ENCODE measurements at regions not wholly inside any gene's neighbourhood (a gene's known extent, or its start where the extent isn't known, plus 50 kb on each side); places are given as distances from the start of the nearest gene placed in this dataset.

GRCh38 chr1:219692981-219693380, 80.1 kb upstream of the ZC3H11B start:
- H3K4me3 ChIP-seq (replicated peaks in 1 of 2; ENCODE audit: low read depth in 1 of 2, low read length in 2 of 2), result no peak overlapping the region
- H3K9ac ChIP-seq (ENCODE audit: low read length), result no peak overlapping the region
- ChIA-PET CTCF (no interaction called here), POLR2A (no interaction called here), RAD21 (ENCODE audit: low non-redundant PET in 1 of 2, low total read pairs in 2 of 2, uncharacterized antibody in 2 of 2, unreplicated experiment in 2 of 2) (no interaction called here)
- no peaks in the 10 kb centered on the region for H3K4me1 ChIP-seq (ENCODE audit: control insufficient read depth in 1 of 2, insufficient read depth in 2 of 2, low read length in 2 of 2)
- no peaks in the 10 kb centered on the region for H4K20me1 ChIP-seq (ENCODE audit: insufficient read depth)
- intact Hi-C loops (cut with micrococcal nuclease), result no loop called here
- no peak overlapping the region for H3K4me2 ChIP-seq (ENCODE audit: low read length)
- no peak for ATAC-seq
- TF ChIP-seq EZH2phosphoT487 (IDR thresholded peaks at IDR 0.05; ENCODE audit: borderline replicate concordance), result no peak
- TF ChIP-seq RAD21 (IDR thresholded peaks at IDR 0.05; ENCODE audit: low read depth), result no peak
- TF ChIP-seq CTCF (IDR thresholded peaks at IDR 0.05 in 2 of 3, conservative IDR thresholded peaks at IDR 0.05 in 1 of 3; ENCODE audit: borderline replicate concordance in 1 of 3, insufficient read depth in 1 of 3, low read depth in 2 of 3, low read length in 2 of 3), result no peak
- TF ChIP-seq ATF3 (IDR thresholded peaks at IDR 0.05), result no peak
- no peak for TF ChIP-seq SRF (IDR thresholded peaks at IDR 0.05; ENCODE audit: low read depth)
- no peak overlapping the region for H3K27ac ChIP-seq (ENCODE audit: low read depth, low read length)
- H3K9me2 ChIP-seq (ENCODE audit: insufficient read depth), result no peaks in the 10 kb centered on the region
- no peaks in the 10 kb centered on the region for H3K36me3 ChIP-seq (ENCODE audit: control insufficient read depth in 1 of 2, insufficient read depth in 2 of 2, low read length in 2 of 2)
- H3K27me3 ChIP-seq (ENCODE audit: insufficient read depth, low read length), result peaks cover 11% of the 10 kb centered on the region; the same call in 1 of the 2 replicates
- H3K79me2 ChIP-seq (ENCODE audit: insufficient read depth, low read length), result no peaks in the 10 kb centered on the region
- no peaks in the 10 kb centered on the region for H3K9me3 ChIP-seq (ENCODE audit: control insufficient read depth in 1 of 2, insufficient read depth in 1 of 2, low read depth in 1 of 2, low read length in 2 of 2)
- H2AFZ ChIP-seq (ENCODE audit: low read depth, low read length, poor library complexity, severe bottlenecking), result no peak overlapping the region
- no peak for DNase-seq (ENCODE audit: low read depth, low spot score)
- BruUV-seq (replicated peaks), result no TSS peak

GRCh38 chr1:219689774-219690173, 76.9 kb upstream of the ZC3H11B start:
- DNase-seq (ENCODE audit: low read depth, low spot score), result no peak
- H3K4me3 ChIP-seq (replicated peaks in 1 of 2; ENCODE audit: low read depth in 1 of 2, low read length in 2 of 2), result no peak overlapping the region
- H3K79me2 ChIP-seq (ENCODE audit: insufficient read depth, low read length), result no peaks in the 10 kb centered on the region
- no peaks in the 10 kb centered on the region for H3K4me1 ChIP-seq (ENCODE audit: control insufficient read depth in 1 of 2, insufficient read depth in 2 of 2, low read length in 2 of 2)
- peaks cover 11% of the 10 kb centered on the region; the same call in 1 of the 2 replicates for H3K27me3 ChIP-seq (ENCODE audit: insufficient read depth, low read length)
- no peaks in the 10 kb centered on the region for H3K9me2 ChIP-seq (ENCODE audit: insufficient read depth)
- H3K4me2 ChIP-seq (ENCODE audit: low read length), result no peak overlapping the region
- intact Hi-C loops (cut with micrococcal nuclease), result no loop called here
- H3K9me3 ChIP-seq (ENCODE audit: control insufficient read depth in 1 of 2, insufficient read depth in 1 of 2, low read depth in 1 of 2, low read length in 2 of 2), result no peaks in the 10 kb centered on the region
- no TSS peak for BruUV-seq (replicated peaks)
- no peak overlapping the region for H3K9ac ChIP-seq (ENCODE audit: low read length)
- H4K20me1 ChIP-seq (ENCODE audit: insufficient read depth), result no peaks in the 10 kb centered on the region
- H2AFZ ChIP-seq (ENCODE audit: low read depth, low read length, poor library complexity, severe bottlenecking), result no peak overlapping the region
- ChIA-PET CTCF (no interaction called here), POLR2A (no interaction called here), RAD21 (ENCODE audit: low non-redundant PET in 1 of 2, low total read pairs in 2 of 2, uncharacterized antibody in 2 of 2, unreplicated experiment in 2 of 2) (no interaction called here)
- no peak for ATAC-seq
- no peak overlapping the region for H3K27ac ChIP-seq (ENCODE audit: low read depth, low read length)
- H3K36me3 ChIP-seq (ENCODE audit: control insufficient read depth in 1 of 2, insufficient read depth in 2 of 2, low read length in 2 of 2), result no peaks in the 10 kb centered on the region
- no peak for TF ChIP-seq YY1 (IDR thresholded peaks at IDR 0.05; ENCODE audit: extremely low read depth, insufficient replicate concordance, low read depth, low read length)
- no peak for TF ChIP-seq ZBTB33 (IDR thresholded peaks at IDR 0.05; ENCODE audit: extremely low read depth, insufficient replicate concordance, low read length)
- TF ChIP-seq CEBPB (IDR thresholded peaks at IDR 0.05; ENCODE audit: low read depth), result no peak
- no peak for TF ChIP-seq JUND (IDR thresholded peaks at IDR 0.05)
- no peak for TF ChIP-seq POLR2AphosphoS5 (IDR thresholded peaks at IDR 0.05; ENCODE audit: low read depth, low read length)
- TF ChIP-seq CBX3 (IDR thresholded peaks at IDR 0.05; ENCODE audit: low read depth), result no peak
- no peak for TF ChIP-seq ZNF274 (IDR thresholded peaks at IDR 0.05; ENCODE audit: low read depth, low read length)
- no peak for TF ChIP-seq TCF7L2 (IDR thresholded peaks at IDR 0.05; ENCODE audit: borderline replicate concordance, extremely low read depth, insufficient read depth, insufficient read length)
- TF ChIP-seq EZH2 (IDR thresholded peaks at IDR 0.05), result no peak

All from HCT116 (cell line).